LNCaP clone FGC (cell line): ENCODE measurements at regions not wholly inside any gene's neighbourhood (a gene's known extent, or its start where the extent isn't known, plus 50 kb on each side); places are given as distances from the start of the nearest gene placed in this dataset.

Experiments
- DNase-seq: peaks from one replicate; pipeline ENCODE4 v3.0.0-alpha.2; 2011; ENCODE audit warnings: low read depth
- H3K4me3 ChIP-seq: 2 replicates; pipeline ENCODE4 v1.5.1; 2011; ENCODE audit warnings: mild to moderate bottlenecking, low read depth, low read length, control low read depth
- TF ChIP-seq, protein P1 (sequence below): IDR thresholded peaks from 2 replicates; pipeline ENCODE4 v1.5.1; 2012; ENCODE audit warnings: mild to moderate bottlenecking; ENCODE audit not compliant: control insufficient read depth, insufficient read depth; ENCODE audit errors: extremely low read depth

DNA sequence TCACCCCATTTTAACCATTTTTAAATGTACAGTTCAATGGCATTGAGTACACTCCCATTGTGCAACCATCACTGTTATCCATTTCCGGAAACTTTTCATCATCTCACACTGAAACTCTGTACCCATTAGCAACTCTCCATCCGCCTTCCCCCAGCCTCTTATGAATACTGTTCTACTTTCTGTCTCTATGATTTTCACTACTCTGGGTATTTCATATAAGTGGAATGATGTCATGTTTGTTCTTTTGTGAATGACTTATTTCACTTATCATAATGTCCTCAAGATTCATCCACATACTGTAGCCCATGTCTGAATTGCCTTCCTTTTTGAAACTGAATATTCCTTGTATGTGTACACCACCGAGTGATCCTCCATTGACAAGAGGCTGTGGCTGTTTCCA lies 92.9 kb upstream of the TOX2 start:
- TF ChIP-seq, protein P1, sequence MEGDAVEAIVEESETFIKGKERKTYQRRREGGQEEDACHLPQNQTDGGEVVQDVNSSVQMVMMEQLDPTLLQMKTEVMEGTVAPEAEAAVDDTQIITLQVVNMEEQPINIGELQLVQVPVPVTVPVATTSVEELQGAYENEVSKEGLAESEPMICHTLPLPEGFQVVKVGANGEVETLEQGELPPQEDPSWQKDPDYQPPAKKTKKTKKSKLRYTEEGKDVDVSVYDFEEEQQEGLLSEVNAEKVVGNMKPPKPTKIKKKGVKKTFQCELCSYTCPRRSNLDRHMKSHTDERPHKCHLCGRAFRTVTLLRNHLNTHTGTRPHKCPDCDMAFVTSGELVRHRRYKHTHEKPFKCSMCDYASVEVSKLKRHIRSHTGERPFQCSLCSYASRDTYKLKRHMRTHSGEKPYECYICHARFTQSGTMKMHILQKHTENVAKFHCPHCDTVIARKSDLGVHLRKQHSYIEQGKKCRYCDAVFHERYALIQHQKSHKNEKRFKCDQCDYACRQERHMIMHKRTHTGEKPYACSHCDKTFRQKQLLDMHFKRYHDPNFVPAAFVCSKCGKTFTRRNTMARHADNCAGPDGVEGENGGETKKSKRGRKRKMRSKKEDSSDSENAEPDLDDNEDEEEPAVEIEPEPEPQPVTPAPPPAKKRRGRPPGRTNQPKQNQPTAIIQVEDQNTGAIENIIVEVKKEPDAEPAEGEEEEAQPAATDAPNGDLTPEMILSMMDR: no peak
- DNase-seq: no peak
- no peak overlapping the region for H3K4me3 ChIP-seq

DNA sequence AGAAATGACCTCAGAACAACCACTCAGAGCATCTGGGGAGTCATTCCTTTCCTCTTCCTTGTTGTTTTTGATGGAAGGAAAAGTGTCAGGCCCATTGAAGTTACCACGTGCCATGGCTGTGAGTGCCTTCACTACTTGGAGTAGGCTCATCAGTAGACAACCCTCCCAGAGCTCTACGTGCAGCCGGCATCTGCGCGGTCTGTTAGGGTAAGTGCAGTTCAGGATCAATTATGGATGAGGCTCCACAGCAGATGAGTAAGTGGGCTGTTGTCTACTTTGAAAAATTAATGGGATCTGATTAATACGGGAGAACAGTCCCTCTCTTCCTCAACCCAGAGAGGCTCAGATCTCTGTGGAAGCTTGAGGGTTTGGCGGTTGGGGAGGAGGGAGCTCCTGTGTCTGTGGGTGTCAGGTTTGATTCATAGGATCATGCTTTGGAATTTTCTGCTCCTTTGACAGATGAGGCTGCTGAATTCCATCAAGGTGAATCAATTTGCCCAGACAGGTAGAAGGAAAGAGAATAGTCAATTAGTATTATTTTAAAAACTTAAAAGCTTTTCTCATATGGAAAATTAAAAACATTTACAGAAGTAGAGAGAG lies 93.8 kb upstream of the TOX2 start:
- TF ChIP-seq, protein P1: no peak
- no peak for DNase-seq
- H3K4me3 ChIP-seq: no peak overlapping the region

DNA sequence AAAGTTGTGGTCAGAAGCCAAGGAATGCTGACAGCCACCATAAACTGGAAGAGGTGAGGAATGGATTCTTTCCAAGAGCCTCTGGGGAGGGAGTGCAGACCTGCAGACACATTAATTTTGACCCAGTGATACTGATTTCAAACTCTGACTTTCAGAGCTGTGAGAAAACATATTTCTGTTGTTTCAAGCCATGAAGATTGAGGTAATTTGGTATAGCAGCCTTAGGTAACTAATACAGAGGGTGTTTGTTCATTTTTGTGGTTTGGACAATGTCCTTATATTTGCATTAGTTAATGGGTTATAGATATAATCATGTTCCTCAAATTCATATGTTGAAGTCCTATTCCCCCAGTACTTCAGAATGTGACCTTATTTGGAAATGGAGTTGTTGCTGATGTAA lies 85.4 kb upstream of the GTSF1L start:
- TF ChIP-seq, protein P1: no peak
- no peak for DNase-seq
- no peak overlapping the region for H3K4me3 ChIP-seq

DNA sequence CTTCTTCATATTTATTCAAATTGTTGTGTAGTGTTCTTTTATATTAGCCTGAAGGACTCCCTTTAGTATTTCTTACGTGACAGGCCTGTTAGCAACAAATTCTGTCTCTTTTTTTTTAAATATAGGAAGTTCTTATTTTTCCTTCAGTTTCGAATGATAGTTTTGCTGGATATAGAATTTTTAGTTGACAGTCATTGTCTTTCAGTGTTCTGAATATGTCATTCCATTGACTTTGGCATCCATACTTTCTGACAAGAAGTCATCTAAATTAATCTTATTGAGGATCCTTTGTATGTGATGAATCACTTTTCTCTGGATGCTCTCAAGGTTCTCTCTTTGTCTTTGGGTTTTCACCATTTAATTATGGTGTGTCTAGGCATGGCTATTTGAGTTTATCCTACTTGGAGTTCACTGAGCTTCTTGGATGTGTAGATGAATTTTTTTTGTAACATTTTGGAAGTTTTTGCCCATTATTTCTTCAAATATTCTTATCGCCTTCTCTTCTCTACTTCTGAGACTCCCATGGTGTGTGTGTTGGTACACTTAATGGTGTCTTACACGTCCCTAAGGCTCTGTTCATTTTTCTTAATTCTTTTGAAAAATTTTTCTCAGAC lies 82.5 kb upstream of the GTSF1L start:
- TF ChIP-seq, protein P1: no peak
- no peak for DNase-seq
- H3K4me3 ChIP-seq: no peak overlapping the region

DNA sequence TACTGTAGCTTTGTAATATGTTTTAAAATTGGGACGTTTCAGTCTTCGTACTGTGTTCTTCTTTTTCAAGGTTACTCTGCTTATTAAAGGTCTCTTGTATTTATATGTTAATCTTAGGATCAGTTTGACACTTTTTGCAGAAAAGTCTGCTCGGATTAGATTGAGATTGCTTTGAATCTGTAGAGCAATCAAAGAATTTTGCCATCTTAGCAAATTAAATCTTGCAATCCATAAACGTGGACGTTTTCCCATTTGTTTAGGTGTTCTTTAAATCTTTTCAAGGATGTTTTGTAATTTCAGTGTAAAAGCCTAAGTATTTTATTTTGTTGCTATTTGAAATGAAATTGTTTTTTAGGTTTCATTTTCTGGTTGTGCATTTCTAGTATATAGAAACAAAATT lies 78.0 kb upstream of the GTSF1L start:
- TF ChIP-seq, protein P1: no peak
- DNase-seq: no peak
- no peak overlapping the region for H3K4me3 ChIP-seq

DNA sequence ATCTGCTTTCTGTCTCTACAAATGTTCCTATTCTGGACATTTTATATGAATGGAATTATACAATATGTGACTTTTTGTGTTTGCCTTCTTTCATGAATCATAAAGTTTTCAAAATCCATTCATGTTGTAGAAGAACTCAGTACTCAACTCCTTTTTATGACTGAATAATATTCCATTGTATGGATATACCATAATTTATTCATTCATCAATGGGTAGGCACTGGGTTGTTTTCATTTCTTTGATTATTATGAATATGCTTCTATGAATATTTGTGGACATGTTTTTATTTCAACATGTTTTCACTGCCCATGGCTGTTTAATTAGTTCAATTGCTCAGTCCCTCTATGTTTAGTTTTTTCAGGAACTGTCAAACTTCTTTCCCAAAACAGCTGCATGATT lies 76.5 kb upstream of the GTSF1L start:
- no peak overlapping the region for H3K4me3 ChIP-seq
- DNase-seq: no peak
- TF ChIP-seq, protein P1: no peak

DNA sequence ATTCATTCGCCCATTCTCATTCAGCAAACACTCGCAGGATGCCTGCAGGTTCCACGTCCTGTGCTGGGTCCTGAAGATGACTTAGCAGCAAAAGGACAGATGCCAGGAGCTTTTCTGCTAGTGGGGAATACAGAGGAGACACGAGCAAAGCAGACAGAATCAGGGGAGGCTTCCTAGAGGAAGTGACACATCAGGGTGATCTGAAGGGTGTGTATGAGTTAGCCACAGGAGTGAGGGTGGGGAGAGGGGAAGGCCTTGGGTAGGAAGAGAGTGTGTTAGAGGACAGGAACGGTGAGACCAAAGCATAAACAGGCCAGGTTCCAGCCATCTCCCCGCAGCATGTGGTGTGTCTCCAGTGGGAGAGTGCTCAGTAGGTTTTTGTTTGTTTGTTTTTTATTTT lies 73.4 kb upstream of the GTSF1L start:
- no peak for DNase-seq
- H3K4me3 ChIP-seq: no peak overlapping the region
- TF ChIP-seq, protein P1: no peak
